HT-29 (cell line): ENCODE measurements at regions not wholly inside any gene's neighbourhood (a gene's known extent, or its start where the extent isn't known, plus 50 kb on each side); places are given as distances from the start of the nearest gene placed in this dataset.
A peak's percentile ranks its signal among the peaks of the same experiment; 100 is the strongest.

ENCODE experiments used
- DNase-seq: peaks from one replicate; pipeline ENCODE4 v3.0.0-alpha.2; 2015; ENCODE audit warnings: low spot score

- no peak for DNase-seq
Measured at GRCh38 chr2:156778916-156779315, 342.7 kb downstream of the GPD2 start.

DNA sequence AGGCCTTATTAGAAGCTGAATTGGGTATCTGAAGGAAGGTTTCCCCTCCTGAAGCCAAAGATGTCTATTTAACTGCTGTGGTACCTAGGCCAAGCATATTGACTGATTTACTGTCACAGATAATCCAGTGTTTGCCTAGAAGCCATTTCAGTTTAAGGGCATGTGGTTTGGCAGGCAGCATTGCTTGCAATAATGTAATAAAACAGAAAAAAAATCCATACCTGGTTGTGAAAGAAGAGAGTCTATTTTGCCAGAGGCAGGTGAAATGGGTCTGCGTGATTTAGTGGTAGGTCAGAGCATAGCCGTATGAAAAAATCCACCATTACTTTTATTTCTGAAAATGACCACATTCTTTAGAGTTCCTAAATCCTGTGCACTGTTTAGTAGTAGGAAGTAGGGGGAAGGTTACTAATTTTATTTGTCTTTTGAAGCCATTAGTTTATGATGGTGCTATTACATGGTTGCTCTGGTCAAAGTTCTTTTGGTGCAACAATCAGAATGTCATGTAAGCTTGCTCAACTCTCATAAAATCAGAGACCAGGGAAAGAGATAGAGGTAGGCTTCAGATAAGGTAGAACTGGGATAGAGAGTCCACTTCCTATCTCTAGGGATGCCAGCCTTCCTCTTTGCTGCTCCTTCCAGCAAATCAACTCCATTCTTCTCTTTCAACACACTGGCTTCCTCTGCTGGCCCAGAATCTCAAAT is 343.4 kb downstream of the GPD2 start:
- DNase-seq: peak; percentile 48

DNA sequence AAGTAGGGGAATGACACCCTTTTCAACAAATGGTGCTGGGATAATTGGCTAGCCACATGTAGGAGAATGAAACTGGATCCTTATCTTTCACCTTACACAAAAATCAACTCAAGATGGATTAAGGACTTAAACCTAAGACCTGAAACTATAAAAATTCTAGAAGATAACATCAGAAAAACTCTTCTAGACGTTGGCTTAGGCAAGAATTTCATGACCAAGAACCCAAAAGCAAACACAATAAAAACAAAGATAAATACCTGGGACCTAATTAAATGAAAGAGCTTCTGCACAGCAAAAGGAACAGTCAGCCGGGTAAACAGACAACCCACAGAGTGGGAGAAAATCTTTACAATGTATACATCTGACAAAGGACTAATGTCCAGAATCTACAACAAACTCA is 345.5 kb downstream of the GPD2 start:
- peak; percentile 23 for DNase-seq

- DNase-seq: no peak
Measured at GRCh38 chr2:156784020-156784701, 348.0 kb downstream of the GPD2 start.

DNA sequence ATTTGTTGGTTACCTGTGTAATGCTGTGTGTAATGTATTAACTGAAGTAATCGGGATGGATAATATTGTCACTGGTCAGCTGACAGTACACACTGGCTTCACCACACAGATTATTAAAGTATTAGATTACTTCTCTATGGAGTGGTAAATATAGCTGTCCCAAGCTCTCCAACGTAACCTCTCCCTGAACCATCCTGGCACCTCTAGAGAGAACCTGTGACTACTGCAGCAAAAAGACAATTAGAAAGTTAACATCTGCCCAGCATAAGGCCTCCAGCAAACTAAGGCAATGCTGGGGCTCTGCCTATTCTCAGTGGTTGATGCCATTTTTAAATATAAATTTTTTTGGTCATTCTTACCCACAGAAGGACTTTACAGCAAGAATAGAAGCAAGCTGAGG is 351.3 kb downstream of the GPD2 start:
- no peak for DNase-seq

- no peak for DNase-seq
Measured at GRCh38 chr2:156790343-156791037, 354.3 kb downstream of the GPD2 start.

- no peak for DNase-seq
Measured at GRCh38 chr2:156792242-156792840, 356.2 kb downstream of the GPD2 start.

GRCh38 chr2:156797832-156798231 is 361.7 kb downstream of the GPD2 start:
- no peak for DNase-seq

DNA sequence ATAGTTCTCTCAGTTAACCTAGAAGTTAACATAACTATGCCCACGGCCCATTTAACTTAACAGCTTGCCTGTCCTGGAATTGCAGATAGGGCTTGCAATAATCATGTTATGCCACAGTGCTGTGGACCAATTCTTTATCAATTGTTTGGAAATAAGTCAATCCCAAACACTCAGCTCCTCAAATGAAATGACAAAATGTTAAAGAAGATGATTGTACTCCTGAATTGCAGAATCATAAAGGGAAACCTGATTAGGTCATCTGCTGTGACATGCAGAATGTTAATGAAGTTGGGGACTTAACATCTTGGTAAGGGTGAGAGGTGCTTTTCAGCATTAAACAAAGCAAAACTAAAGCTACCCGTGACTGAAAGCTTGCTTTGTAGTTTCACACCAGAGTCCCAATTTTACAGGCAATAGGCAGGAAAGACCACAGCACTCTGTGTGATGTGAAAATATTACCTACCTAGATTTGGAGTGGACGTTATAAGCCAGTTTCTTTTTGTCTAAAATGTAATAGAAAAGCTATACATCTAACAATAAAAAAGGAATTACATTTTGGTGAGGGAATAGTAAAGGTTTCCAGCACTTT is 364.0 kb downstream of the GPD2 start:
- no peak for DNase-seq

DNA sequence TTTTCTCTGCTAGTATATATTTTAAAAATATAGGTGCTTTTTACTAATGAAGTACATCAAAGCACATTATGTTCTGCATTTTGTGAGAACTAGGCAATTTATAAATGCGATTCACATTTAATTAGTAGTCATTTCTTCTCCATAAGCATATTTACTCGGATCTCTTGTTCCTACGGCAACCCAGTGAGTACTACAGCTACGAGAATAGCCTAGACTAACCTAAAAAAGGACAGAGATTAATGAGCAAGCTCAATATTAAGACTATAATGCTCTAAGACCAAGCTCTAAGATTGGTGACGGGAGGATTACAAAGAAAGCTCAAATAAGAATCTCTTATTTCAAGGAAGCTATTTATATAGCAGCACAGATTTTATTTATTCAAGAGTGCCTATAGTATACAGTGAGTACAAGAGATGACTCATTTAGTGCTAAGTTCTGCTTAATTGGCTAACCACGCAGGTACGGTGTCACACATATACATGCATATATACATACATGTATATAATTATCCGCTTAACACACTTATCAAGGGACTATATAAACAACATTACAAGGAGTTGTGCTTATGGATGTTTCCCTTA is 364.7 kb downstream of the GPD2 start:
- no peak for DNase-seq

GRCh38 chr2:156803243-156803642 is 367.1 kb downstream of the GPD2 start:
- no peak for DNase-seq

DNA sequence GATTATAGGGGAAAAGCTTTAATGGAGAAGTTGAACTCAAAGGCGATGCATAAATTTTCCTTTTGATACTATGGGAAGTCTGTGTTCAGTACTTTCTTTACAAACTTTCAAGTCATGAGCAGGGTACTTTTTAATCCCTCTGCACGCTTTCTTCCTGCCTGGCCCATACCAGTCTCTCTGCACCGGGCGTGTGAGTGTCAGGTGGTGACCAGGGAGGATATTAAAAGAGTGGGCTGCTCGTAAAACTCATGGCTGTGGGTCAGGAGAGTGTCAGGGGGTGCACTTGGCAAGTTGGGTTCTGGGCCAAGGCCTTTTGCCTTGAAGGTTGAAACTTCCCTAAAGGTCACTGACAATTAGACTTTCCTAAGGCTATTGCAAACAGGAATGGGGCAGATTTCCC is 367.8 kb downstream of the GPD2 start:
- no peak for DNase-seq

- no peak for DNase-seq
Measured at GRCh38 chr2:156810094-156810493, 373.9 kb downstream of the GPD2 start.

DNA sequence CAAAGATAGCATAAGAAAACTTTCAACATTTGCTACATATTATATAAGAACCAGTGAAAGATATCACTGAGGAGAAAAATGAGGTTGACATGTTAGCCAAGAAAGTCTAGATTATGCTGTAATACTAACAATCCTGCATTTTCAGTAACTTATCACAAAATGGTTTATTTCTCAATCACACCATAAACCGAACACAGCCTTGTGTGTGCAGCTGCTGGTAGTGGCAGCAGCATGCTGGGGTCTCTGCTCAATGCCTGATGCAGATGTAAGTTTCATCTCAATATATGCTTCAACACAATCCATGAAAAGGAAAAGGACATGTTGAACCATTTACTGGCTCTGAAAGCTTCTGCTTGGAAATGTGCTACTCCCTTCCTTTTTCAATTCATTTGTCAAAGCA is 376.3 kb downstream of the GPD2 start:
- DNase-seq: no peak

DNA sequence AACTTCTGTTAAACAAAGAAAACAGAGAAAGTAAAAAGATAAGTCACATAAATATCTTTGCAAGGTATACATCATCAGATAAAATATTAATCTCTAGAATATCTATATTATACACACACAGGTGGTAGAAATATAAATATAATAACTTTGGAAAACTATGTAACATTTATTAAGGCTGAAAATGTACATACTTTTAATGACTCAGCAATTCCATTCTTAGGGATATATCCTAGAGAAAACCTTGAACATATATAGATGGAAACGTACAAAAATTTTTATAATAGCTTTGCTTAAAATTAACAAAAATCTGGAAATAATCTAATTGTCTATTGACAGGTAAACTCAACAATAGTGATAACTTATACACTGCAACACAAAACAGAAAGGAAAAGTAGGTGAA is 381.3 kb downstream of the GPD2 start:
- no peak for DNase-seq

GRCh38 chr2:156818221-156818620 is 382.0 kb downstream of the GPD2 start:
- no peak for DNase-seq

GRCh38 chr2:156818944-156819343 is 382.8 kb downstream of the GPD2 start:
- no peak for DNase-seq

GRCh38 chr2:156826341-156826933 is 390.3 kb downstream of the GPD2 start:
- DNase-seq: no peak

DNA sequence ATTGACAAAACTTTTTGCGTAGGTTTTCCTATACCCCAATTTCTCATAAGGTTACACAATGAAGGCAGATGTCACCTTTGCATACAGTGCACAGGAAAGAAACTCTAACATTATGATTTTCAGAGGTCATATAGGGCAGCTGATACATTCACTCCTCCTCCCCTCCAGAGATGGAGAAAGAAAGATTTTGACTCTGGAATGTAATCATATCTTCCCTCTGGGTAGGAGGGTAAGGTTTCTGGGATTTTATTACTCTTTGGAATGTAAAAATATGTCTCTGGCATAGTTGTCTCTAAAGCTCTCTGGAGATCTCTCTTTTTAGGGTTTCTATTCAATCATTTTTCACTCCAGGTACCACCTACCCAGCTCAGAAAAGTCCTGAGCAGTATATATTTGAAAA is 398.3 kb downstream of the GPD2 start:
- no peak for DNase-seq

DNA sequence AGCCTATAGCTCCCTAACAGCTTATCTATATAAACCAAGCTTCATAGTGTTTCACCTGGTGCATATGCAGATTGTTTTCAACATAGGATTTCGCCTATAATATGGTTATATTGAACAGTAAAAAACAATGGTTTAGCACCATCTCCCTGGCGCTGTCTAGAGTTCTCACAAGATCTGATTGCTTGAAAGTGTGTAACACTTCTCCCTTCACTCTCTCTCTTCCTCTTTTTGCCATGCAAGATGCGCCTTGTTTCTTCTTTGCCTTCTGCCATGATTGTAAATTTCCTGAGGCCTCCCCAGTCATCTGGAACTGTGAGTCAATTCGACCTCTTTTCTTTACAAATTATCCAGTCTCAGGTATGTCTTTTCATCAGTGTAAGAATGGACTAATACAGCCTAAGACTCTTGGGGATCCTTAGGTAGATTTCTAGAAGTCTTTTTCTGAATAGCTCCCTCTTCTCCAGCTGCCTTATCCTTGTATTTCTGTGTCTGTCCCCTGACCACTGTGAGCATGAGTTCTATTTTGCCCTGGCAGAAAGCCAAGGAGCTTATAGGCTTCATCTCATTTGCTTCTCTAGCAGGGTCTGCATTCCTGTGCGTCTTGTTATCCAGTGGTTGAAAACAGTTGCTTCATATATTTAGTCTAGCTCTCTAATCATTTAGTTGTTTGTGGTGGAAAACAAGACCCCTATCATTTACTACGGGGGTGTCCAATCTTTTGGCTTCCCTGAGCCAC is 401.6 kb downstream of the GPD2 start:
- DNase-seq: no peak

DNA sequence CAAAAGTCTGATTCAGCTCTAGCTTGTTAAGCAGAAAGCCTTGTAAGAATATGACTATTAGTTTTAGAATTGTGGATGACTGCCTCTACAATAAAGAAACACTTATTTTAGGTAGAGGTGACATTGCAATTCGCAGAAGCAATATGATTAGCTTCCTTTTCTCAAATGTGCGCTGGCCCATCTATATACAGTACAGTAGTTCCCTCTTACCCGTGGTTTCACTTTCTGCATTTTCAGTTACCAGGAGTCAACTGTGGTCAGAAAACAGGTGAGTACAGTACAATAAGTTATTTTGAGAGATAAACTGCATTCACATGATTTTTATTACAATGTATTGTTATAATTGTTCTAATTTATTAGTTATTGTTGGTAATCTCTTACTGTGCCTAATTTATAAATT is 405.1 kb downstream of the GPD2 start:
- DNase-seq: no peak
